GM18499 (cell line): ENCODE measurements at regions not wholly inside any gene's neighbourhood (a gene's known extent, or its start where the extent isn't known, plus 50 kb on each side); places are given as distances from the start of the nearest gene placed in this dataset.

Source experiments
- ATAC-seq: cut with Tn5 transposase; IDR thresholded peaks from one replicate; pipeline ENCODE4 v1.9.1; 2021; ENCODE audit warnings: moderate number of reproducible peaks; ENCODE audit not compliant: insufficient read depth, unreplicated experiment

DNA sequence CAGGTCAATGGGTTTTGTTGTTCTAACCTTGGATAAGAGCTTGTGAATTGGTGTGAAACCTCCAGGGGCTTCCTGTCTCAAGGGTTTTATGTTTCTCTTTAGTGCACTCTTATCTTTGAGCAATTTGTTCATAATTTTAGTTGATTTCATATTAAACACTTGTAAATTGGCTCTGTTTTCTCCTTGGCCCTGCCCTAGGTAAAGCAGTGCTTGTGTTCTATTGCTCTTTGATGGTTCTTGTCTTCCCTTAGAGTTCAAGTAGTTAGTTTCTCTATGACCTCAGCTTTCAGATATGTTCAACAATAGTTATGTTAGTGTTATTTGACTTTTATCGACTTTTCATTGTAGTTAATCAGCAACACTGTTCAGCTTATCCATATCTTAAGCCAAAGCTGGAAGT is 566.4 kb upstream of the POT1 start:
- ATAC-seq = no peak

DNA sequence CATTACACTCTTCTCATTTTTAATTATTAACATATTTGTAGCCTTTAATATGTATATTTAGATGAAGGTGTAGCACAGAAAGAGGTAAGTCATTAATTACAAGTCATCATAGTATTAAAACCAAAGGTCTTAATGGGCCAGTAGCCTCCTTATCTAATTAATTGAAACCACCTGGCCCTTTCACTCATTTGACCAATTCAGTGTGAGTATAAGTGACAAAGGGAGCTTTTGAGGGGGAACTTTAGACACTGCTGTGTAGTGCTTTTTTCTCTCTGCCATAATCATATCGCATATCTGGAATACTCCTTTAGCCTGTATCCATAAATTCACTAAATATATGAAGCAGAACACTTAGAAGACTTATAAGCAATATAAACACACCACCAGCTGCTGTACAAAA is 562.9 kb upstream of the POT1 start:
- no peak for ATAC-seq

DNA sequence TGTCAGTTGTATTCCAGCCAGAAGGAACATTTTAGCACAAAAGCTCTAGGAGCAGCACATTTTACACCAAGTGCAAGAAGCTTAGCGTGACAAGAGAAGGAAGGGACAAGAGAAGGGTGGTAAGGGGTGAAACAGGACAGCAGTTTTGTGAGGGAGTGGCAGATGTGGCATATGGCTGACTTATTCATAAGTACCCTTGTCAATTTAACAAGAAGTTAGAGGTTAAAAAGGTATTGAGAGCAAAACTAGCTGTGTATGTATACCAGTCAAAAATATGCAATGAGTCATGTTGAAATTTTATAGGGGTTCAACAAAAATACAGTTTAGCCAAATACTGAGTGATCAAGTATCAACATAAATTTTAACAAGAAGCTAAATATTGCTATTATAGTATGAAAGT is 561.5 kb upstream of the POT1 start:
- no peak for ATAC-seq

DNA sequence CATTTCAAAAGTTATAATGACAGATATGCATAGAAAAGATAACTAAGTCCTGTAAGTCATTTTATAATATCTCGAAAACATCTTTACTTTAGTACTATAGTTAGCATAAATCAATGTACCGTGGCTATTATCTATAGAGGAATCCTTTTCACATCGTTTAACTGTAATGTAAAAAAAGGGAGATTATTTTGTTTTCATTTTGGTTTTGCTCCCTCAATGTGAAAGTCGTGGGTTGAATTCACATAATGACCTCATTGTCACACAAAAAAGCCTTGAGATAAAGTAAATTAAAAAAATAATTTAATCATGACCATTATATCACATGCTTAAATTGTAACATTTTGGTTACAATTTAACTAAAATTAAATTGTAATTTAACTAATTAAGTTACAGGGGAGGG is 560.5 kb upstream of the POT1 start:
- ATAC-seq = no peak

DNA sequence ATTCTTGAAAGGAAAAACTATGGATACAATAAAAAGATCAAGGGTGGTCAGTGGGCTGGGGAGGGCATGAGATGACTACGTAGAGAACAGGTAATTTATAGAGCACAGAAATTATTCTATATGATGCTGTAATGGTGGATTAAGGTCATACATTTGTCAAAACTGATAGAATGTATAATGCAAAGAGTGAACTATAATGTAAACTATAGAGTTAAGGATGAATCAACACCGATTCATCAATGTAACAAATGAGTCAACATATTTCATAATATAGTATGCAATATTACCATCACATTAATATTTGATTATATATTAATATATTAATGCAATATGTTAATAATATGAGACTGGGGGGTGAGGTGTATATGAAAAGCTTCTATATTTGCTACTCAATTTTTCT is 555.6 kb upstream of the POT1 start:
- ATAC-seq = no peak

DNA sequence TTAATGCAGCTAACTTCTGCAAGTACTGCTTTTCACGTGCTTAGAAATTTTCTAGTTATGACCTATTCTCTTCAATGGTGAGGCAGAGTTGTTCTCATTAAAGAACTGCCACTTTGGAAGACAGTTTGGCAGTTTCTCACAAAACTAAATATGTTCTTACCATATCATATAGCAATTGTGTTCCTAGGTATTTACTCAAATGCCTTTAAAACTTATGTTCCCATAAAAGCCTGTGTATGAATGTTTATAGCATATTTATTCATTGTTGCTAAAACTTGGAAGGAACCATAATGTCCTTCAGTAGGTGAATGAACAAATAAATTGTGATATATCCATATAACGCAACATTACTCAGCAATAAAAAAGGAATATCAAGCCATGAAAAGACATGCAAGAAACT is 555.1 kb upstream of the POT1 start:
- ATAC-seq = no peak

DNA sequence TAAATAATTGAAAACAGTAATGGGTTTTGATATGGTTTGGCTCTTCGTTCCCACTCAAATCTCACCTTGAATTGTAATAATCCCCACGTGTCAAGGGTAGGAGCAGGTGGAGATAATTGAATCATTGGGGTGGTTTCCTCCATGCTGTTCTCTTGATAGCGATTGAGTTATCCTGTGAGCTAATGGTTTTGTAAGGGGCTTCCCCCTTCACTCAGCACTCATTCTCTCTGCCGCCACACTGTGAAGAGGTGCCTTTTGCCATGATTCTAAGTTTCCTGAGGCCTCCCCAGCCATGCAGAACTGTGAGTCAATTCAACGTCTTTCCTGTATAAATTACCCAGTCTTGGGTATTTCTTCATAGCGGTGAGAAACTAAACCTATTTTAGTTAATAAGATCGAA is 551.7 kb upstream of the POT1 start:
- no peak for ATAC-seq

DNA sequence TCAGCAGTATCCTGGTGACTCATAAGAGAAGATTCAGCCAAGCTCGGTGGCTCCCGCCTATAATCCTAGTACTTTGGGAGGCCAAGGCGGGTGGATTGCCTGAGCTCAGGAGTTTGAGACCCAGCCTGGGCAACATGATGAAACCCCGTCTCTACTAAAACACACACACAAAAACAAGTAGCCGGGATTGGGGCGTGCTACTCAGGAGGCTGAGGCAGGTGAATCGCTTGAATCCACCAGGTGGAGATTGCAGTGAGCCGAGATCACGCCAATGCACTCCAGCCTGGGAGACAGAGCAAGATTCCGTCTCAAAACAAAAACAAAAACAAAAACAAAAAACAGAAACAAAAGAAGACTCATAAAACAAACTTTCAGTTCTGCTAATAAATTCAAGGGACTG is 551.1 kb upstream of the POT1 start:
- no peak for ATAC-seq

DNA sequence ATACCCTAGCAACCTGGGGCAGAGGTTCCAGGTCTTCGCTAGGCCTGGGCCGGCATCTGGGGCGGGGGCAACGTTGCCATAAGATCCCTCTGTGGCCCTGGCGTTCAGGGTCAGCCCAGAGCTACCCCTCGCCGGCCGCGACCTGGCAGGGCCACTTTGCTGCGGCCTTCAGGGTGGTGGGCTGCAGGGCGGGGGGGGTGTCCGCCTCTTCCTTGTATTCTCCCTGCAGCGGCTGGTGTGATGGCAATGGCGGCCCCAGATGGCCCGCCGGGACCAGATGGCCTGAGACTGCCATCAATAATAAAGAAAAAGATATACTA is 539.2 kb upstream of the POT1 start:
- no peak for ATAC-seq

DNA sequence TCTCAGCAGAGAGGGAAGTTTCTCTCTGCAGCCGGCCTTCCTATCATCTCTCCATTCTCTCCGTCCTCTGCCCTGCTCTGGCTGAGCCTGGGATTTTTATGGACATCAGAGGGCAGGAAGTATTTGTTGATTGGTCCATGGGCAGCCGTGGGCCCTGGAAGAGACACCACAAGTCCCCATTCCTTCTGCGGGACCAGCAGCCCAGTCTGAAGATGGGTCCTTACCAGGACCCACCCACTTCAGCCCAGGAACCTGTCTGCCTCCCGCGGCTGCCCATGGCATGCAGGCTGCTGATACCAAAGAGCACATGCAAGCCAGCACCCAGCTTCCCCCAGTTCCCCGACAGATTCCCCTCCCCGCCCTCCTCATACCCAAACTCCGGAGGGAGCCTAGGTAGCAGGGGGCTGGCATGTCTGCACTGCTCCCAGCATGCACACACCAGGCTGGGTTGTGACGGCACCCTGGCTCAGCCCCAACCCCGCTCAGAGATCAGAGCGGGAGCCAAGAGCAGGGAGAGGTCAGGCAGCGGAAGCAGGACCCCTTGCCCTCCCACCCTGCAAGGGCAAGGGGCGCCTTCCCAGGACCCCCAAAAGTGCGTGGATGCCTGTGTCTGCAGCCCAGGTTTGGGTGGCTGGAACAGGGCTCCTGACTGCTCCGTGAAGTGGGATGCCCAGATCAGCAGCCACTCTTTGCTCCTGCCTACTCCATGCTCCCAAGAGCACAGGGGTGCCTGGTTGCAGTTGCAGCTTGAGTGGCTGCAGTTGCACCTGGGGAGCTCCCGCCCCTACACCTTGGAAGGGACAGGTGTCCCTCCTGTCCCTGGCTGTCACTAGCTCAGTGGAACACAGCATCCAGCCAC is 538.6 kb upstream of the POT1 start:
- no peak for ATAC-seq

DNA sequence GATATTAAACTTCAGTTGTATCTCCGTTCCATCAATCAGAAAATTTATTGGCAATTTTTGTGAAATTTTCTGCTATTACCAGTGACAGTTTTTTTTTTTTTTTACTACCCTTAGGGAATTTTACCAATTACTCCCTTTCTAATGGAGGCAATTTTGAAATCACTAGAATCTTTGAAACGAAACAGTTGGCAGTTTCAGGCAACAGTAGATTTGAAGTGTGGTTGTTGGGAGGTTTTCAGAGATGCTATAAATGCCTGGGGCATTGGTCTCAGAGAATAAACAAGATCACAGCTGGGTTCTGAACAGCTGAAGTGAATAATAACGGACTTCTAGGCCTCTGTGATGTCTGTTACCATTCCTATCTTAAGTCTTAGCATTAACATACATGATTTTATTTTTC is 535.9 kb upstream of the POT1 start:
- ATAC-seq = no peak

DNA sequence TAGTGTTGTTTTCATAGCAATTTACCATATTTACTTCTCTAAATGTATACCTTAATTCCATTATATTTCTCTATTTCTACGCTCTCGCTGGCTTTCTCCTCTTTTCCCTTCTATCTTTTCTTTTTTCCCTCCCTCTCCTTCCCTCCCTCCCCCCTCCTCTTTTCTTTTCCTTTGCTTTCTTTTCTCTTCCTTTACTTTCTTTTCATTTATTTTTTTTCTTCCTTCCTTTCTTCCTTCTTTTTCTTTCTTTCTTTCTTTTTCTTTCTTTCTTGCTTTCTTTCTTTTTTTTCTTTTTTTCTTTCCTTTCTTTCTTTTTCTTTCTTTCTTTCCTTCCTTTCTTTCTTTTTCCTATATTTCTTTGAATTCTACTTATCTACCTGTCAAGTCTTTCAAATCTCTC is 533.0 kb upstream of the POT1 start:
- no peak for ATAC-seq

DNA sequence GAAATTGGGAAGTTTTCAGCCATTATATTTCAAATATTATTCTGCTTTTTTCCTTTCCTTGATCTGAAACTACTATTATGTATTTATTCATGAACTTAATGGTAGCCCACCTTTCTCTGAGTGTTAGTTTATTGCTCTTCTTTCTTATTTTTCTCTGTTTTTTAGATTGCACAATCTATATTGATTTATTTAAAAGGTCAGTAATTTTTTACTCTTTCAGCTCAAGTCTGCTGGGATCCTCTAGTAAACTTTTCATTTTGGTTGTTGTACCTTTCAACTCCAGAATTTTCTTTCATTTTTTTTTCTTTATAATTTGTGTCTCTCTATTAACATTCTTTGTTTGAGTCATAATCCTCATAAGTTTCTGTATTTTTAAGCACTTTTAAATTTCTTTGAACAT is 529.4 kb upstream of the POT1 start:
- ATAC-seq = no peak

DNA sequence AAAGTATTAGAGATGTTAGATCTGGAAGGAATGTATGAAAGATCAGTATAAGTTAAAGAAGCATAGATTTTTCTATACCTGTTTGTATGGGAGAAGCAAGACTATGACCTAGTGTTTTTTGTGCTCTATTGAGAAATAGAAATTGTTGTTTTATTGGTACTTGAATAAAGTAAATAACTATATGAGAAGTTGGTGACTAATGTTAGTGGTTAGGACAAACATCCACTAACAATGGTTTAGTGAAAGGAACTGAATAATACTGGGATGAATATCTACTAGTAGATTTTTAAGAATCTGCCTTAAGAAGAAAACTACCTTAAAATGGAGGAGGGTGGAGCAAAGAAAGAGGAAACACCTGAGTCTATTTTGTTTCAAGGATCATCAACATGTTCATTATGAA is 521.1 kb upstream of the POT1 start:
- no peak for ATAC-seq

DNA sequence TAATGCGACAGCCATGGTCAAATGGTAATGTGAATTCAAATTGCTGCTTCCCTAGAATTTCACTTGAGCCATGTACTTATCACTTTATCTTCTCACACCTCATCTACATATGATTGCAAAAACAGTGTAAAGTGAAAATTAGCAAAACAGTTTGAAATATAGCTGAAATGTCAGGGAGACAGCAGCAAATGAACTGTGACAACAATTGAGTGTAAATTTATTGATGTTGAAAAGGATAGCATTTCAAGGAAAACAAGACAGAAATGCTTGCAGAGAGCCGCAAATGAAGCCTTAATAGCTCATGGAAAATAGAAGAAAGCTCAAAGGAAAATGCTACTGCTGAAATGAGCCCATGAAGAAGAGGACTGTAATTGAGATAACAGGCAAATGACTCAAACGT is 516.2 kb upstream of the POT1 start:
- ATAC-seq = no peak

DNA sequence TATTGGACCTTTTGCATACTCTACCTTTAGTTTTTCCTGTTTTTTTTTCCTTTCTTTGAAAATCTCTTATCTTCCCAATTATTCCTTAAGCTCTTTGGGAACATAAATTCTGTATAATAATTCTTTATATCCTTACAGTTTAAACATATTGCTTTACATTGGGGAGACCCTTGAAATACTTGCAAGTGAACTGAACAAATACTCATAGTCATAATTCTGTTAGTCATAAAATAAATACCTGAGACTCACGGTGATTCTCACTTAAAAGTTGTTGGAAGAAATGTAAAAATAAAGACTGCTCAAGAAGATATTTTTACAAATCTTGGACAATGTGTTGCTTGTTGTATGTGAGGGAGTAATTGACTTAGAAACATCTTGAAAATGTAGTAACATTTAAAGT is 515.2 kb upstream of the POT1 start:
- ATAC-seq = no peak

DNA sequence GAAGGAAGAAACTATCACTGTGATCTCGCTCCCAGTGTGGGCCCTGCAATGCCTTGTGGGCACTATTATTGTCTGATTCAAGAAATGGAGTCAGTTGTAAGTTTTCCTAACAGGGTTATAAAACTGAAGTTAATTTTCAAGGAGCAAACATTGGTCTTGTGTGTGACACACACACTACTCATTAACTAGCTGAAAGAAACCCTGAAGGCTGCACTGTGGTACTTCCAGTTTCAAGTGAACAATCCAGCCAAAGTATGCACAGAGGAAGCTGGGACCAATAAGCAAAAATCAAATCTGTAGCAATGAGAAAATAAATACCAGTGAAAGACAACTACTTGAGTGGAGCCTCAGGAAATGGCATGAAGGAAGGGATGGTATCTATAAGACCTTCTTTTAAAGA is 506.6 kb upstream of the POT1 start:
- ATAC-seq = no peak

DNA sequence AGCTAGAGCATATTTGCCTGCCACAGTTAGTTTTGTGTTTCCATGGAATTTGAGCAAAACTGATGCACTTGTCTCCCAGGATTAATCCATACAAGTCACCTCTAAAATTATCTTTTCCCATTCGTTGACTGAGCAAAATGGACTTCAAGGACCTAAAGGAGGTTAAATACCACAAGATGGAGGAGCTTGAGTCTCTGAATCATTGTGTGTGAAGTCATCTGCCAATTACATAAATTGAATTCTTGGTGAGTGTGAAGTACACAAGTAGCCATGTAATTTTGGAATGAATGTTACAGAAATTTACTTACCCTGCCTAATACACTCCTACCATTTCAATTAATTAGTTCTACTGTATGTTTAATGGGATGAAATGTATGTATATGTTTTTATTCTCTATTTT is 501.7 kb upstream of the POT1 start:
- ATAC-seq = no peak

DNA sequence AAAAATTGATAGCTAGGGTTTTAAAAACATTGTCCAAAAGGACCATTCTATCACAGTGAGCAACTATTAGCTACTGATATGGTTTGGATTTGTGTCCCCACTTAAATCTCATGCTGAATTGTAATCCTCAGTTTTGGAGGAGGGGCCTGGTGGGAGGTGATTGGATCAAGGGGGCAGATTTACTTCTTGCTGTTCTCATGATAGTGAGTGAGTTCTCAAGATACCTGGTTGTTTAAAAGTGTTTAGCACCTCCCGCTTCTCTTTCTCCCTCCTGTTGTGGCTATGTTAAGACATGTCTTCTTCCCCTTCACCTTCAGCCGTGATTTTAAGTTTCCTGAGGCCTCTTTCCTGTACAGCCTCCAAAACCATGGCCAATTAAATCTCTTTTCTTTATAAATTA is 500.4 kb upstream of the POT1 start:
- no peak for ATAC-seq

DNA sequence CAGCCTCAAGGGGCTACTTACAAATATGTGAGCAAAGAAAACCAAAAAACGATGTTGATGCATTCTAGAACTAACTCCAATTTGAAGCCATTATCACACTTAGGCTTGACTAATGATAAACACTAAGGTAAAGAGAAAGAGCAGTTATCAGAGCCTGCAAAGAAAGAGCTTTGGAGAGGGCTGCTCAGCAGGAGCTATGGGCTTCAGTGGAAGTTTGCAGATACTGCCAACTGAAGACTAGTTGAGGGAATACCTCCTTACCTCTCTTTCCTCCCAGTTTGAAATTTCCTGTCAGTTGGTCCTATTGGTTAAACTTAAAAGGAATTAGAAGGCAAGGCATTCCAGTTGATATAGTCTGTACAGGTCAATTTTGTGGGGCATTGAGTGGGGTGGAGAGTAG is 498.1 kb upstream of the POT1 start:
- no peak for ATAC-seq

DNA sequence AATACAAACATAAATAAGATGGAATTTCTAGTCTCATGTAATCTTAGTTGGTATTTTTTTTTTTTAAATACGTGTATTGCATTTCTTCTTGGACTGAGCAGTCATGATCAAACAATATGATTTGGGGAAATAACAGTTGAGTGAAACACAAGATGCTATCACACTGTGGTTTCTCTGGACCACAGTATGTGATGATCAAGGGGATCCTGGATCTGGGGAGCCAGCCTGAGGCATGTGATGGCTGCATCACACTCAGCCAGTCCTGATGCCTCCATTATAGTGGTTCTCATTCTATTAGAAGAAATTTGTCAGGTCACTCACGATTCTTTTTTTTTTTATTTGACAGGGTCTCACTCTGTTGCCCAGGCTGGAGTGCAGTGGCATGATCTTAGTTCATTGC is 495.9 kb upstream of the POT1 start:
- ATAC-seq = no peak

DNA sequence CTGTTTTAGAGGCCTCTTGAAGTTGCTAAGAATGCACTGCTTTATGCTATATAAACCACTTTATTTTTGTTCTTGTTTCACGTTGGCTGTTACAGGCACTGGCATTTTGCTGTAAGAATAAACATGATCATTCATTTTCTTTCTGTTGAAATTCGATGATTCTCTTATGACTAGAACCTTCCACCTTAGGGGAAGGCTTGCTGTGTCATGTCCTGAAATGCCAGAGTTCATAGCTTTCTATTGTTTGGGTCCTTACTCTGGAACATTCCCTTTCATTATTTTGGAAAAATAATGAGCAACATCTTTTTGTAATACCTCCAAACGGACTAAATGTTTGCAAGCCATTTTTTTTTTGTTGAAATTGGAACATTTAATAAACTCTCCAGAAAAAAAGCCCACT is 495.1 kb upstream of the POT1 start:
- ATAC-seq = no peak
